GM12878 (cell line): ENCODE measurements at regions not wholly inside any gene's neighbourhood (a gene's known extent, or its start where the extent isn't known, plus 50 kb on each side); places are given as distances from the start of the nearest gene placed in this dataset.

Experiments
- ATAC-seq: fragments of 200-7000 bp; cut with Tn5 transposase; 3 replicates; pipeline ENCODE4 v1.9.1; 2020; ENCODE audit warnings: mild to moderate bottlenecking, moderate library complexity
- BruUV-seq: library from RNA; stranded (reverse); fragments of 400-500 nt; replicated peaks from 2 replicates; lab custom pipeline; 2021; lab: Mats Ljungman, UMichigan
- CTCF ChIA-PET: fragments of 300-600 bp; sonication (Branson Sonifier 250); formaldehyde crosslinking; extraction: SDS; loops from one replicate; lab custom pipeline; 2021; ENCODE audit warnings: inconsistent platforms; lab: Yijun Ruan, JAX
- POLR2A ChIA-PET: fragments of 350-600 bp; formaldehyde crosslinking; extraction: SDS; loops from one replicate; lab custom pipeline; 2021; ENCODE audit warnings: inconsistent platforms; lab: Charles Lee
- RAD21 ChIA-PET: fragments of 300-600 bp; sonication (Branson Sonifier 250); formaldehyde crosslinking; loops from one replicate; lab custom pipeline; 2023; ENCODE audit warnings: antibody characterized with exemption; ENCODE audit not compliant: unreplicated experiment; lab: Charles Lee
- SMC1A ChIA-PET: fragments of 300-600 bp; sonication (Branson Sonifier 250); formaldehyde crosslinking; loops from one replicate; lab custom pipeline; 2023; ENCODE audit not compliant: unreplicated experiment, uncharacterized antibody; lab: Charles Lee
- DNase-seq: peaks from one replicate; pipeline ENCODE4 v3.0.0-alpha.2; 2011; ENCODE audit warnings: low read depth, low spot score
- FAIRE-seq: peaks from 3 replicates; lab custom pipeline; 2011; peaks lifted over from hg19 to GRCh38; lab: Jason Lieb, UNC
- H2AFZ ChIP-seq: 2 replicates; pipeline ENCODE4 v1.6.0; 2011; ENCODE audit warnings: low read depth, low read length, control low read depth; ENCODE audit not compliant: control insufficient read depth
- H3K27ac ChIP-seq: 2 replicates; pipeline ENCODE4 v1.5.1; 2011; ENCODE audit warnings: control low read depth; ENCODE audit not compliant: control insufficient read depth, insufficient read depth
- H3K27me3 ChIP-seq, 2 experiments: replicated peaks in 1 of 2; 2 replicates each; pipeline versions ENCODE4 v1.6.0 to v1.6.1; 2011; ENCODE audit warnings: low read length in 1 of 2; ENCODE audit not compliant: control insufficient read depth in 2 of 2, insufficient read depth in 2 of 2
- H3K36me3 ChIP-seq, 2 experiments: 2 replicates each; pipeline ENCODE4 v1.5.1; 2011; ENCODE audit warnings: low read length in 1 of 2; ENCODE audit not compliant: control insufficient read depth in 2 of 2, insufficient read depth in 2 of 2
- H3K4me1 ChIP-seq: 2 replicates; pipeline ENCODE4 v1.6.1; 2011; ENCODE audit warnings: mild to moderate bottlenecking, low read length, moderate library complexity, mixed read lengths; ENCODE audit not compliant: control insufficient read depth, insufficient read depth
- H3K4me2 ChIP-seq: 2 replicates; pipeline ENCODE4 v1.6.0; 2011; ENCODE audit warnings: control low read depth; ENCODE audit not compliant: control insufficient read depth, insufficient read depth
- H3K4me3 ChIP-seq: fragments of 200-600 bp; sonication (generic); 2 replicates; pipeline ENCODE4 v1.5.1; 2016
- H3K79me2 ChIP-seq: 2 replicates; pipeline ENCODE4 v1.6.0; 2011; ENCODE audit warnings: low read length; ENCODE audit not compliant: control insufficient read depth, insufficient read depth
- H3K9ac ChIP-seq: 2 replicates; pipeline ENCODE4 v1.8.0; 2011; ENCODE audit warnings: low read length, control low read depth, mixed read lengths; ENCODE audit not compliant: control insufficient read depth, insufficient read depth
- H3K9me3 ChIP-seq: replicated peaks from 3 replicates; pipeline ENCODE4 v1.5.1; 2011; ENCODE audit warnings: mild to moderate bottlenecking, low read length; ENCODE audit not compliant: control insufficient read depth, insufficient read depth
- H4K20me1 ChIP-seq: 2 replicates; pipeline ENCODE4 v1.6.0; 2011; ENCODE audit not compliant: control insufficient read depth, insufficient read depth
- HDGF ChIP-seq: fragments of 450-650 bp; IDR thresholded peaks from 2 replicates; pipeline ENCODE4 v1.6.1; 2016; ENCODE audit warnings: antibody characterized with exemption
- NKRF ChIP-seq: fragments of 450-650 bp; conservative IDR thresholded peaks from 2 replicates; pipeline ENCODE4 v1.6.1; 2017; ENCODE audit warnings: mild to moderate bottlenecking, moderate library complexity
- WGBS: methylation state at CpG from one replicate; pipeline ENCODE4 v1.1.6; 2016; ENCODE audit warnings: low lambda C conversion rate; ENCODE audit not compliant: insufficient replicate concordance, insufficient coverage; ENCODE audit errors: missing lambda C conversion rate; 5-methylcytosine and 5-hydroxymethylcytosine counted together
- in situ Hi-C: fragments of 300-500 bp; cut with MboI; formaldehyde crosslinking; loops from 9 replicates; pipeline ENCODE4 v1.14.3; 2018; ENCODE audit warnings: mixed read lengths
- intact Hi-C: fragments of 100-400 bp; cut with micrococcal nuclease; formaldehyde crosslinking; loops from one replicate; pipeline ENCODE4 v1.14.2; 2022; ENCODE audit not compliant: unreplicated experiment
- TF ChIP-seq, protein P1 (sequence below): fragments of 450-650 bp; IDR thresholded peaks from 2 replicates; pipeline ENCODE4 v1.6.1; 2017; ENCODE audit warnings: mild to moderate bottlenecking

DNA sequence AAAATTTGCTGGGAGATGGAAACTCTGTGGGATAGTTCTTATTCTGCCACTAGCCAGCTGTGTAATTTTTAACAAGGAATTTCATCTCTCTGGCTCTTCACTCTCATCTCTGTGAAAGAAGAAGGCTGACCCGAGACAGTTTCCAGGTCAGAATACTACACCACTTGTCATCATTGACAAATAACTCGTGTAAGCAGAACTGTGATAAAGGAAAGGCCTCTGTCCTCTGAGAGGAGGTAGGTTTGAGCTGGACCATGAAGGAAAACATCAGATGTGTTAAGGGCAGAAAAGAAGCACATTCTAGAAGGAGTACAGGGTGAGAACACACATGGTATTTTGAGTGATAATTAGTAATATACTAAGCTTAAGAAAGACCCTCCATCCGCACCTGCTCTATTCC lies 211.4 kb upstream of the DDX18 start (continued):
- no peak for TF ChIP-seq NKRF

DNA sequence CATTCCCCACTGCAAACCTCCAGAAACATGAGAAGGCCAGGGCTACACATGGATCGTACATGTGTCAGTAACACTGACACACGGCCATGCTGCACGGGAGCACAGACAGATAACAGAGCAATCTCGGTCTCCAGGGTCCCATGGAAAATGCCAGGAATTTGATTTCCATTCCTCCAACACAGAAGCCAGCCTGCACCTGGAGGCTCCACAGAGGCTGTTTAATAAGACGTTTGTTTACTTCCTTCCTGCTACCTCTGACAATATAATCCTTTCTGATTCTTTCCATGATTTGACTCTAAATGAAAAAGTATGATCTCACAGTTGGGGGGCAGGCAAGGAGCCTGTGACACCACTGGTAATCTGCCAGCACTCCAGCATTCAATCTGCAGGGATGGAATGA lies 210.9 kb upstream of the DDX18 start:
- ATAC-seq: no peak
- Histone ChIP-seq H3K27ac (no peak overlapping the region), H3K4me2 (no peak overlapping the region), H3K4me3 (no peak overlapping the region), H3K36me3 (no peaks in the 10 kb centered on the region), H3K9ac (no peak overlapping the region), H3K9me3 (no peaks in the 10 kb centered on the region), H3K79me2 (no peaks in the 10 kb centered on the region), H3K27me3 (no peaks in the 10 kb centered on the region), H3K4me1 (no peaks in the 10 kb centered on the region), H4K20me1 (no peaks in the 10 kb centered on the region), H2AFZ (no peak overlapping the region)
- SMC1A ChIA-PET: no interaction called here
- RAD21 ChIA-PET: no interaction called here
- no peak for DNase-seq
- 3% methylated on average over 5 of the region's 5 CpGs for WGBS
- FAIRE-seq: no peak
- POLR2A ChIA-PET: no interaction called here
- in situ Hi-C loops (no loop called here), intact Hi-C loops (no loop called here)
- TF ChIP-seq HDGF: no peak
- TF ChIP-seq, protein P1, sequence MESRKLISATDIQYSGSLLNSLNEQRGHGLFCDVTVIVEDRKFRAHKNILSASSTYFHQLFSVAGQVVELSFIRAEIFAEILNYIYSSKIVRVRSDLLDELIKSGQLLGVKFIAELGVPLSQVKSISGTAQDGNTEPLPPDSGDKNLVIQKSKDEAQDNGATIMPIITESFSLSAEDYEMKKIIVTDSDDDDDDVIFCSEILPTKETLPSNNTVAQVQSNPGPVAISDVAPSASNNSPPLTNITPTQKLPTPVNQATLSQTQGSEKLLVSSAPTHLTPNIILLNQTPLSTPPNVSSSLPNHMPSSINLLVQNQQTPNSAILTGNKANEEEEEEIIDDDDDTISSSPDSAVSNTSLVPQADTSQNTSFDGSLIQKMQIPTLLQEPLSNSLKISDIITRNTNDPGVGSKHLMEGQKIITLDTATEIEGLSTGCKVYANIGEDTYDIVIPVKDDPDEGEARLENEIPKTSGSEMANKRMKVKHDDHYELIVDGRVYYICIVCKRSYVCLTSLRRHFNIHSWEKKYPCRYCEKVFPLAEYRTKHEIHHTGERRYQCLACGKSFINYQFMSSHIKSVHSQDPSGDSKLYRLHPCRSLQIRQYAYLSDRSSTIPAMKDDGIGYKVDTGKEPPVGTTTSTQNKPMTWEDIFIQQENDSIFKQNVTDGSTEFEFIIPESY: no peak
- CTCF ChIA-PET: no interaction called here
- BruUV-seq: no TSS peak
